ENCODE measurements at regions not wholly inside any gene's neighbourhood (a gene's known extent, or its start where the extent isn't known, plus 50 kb on each side); places are given as distances from the start of the nearest gene placed in this dataset.
"Not testable (repeated sequence)": the region's sequence is repeated elsewhere in the genome, so short reads cannot be mapped to it uniquely, and the experiment has no call there.

DNA sequence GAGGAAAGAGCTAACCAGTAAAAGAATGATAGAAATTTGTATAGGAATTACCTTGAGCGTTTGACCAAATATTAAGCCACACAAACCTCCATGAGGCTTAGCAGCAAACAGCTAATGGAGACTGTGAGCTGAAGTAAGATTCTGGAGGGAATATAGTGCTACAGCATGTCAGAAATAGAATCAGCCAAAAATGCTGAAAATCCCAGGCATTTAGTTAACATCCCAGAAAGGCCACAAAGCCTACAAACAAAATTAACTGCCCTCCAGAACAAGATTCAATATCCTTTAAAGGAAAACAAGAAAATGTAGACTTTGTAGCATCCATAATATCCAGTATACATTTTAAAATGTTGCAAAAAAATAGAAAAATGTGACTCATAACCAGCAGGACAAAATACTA, 257.8 kb upstream of the TUSC1 start:
- intact Hi-C loops (cut with DNase I): no loop called here
- no peak for DNase-seq (ENCODE audit: low spot score)

DNA sequence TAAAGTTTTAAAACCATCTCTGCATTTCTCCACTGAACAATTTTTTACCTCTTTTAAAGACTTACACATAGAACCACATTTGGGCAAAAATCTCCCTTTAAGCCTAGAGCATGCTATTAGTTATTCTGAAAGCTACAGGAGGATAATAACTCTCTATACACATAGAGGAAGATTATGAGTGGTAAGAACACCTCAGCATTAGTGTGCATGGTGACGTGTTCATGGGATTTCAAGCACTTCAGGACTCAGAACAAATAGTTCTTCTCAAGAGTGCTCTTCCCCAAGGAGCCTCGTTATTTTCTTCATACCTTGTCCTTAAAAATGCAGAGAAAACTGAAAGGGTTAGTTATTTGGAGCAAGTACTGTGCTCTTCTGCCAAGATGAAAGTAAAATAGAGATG, 256.9 kb upstream of the TUSC1 start:
- no peak for DNase-seq (ENCODE audit: low spot score)
- intact Hi-C loops (cut with DNase I): no loop called here

DNA sequence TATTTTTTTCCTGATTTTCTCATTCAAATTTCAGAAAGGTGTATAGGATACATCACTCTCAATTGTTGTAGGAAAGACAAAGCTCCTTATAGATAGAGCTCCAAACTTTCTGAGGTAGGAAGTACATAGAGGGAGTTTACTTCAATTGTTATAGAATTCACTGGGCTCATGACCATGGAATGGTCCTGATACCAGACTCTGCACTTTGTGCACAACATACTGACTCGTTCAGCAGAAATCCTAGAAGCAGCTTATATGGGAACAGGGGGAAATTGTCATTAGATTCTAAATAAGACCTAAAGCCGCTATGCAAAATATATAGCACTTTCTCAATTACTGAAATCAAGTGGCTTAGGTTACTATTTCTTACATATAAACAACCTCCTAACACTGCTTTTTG, 240.5 kb upstream of the TUSC1 start:
- intact Hi-C loops (cut with DNase I): no loop called here
- no peak for DNase-seq (ENCODE audit: low spot score)

DNA sequence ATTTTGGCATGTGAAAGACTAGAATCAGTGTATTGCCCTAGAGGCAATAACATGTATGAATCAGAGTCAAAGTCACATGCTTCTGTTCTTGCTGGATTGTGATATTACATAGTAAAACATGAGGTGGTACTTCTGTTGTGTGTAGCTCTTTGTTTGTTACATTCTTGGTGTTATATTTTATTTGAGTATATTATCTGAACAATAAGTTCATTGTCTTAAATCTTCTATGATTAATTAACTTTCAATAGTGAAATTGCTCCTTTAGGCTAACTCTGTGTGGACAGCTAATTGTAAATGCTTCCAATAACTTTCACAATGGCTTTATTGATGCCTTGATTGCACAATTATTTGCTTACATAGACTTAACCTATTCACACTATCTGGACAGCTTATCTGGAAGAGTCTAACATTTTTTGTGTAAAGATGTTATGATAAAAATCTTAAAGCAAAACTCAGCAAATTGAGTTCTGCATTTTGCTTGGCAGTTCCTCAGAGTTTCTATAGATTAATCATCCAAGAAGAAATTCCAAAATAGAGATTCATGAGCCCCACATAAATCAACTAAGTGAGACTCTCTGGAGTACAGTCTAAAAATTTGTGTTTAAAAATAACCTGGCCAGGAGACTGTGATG, 239.6 kb upstream of the TUSC1 start:
- DNase-seq (ENCODE audit: low spot score): no peak
- intact Hi-C loops (cut with DNase I): no loop called here

DNA sequence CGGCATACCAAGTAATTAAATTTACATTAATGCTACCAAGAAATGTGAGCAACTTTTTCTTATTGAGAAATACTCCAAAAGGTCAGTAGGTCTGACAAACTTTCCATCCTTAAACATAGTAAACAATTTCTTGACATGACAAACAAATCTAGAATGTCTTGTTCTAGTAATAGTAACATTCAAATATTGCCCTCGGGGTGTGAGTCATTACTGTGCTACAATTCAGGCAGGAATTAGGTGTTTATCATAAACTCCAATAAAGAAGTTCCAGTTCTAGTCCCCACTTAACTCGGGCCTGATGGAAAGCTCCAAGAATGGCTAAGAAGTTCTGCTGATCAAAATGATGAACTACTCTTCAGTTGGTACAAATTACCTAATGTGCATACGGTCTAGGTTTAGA, 235.6 kb upstream of the TUSC1 start:
- DNase-seq (ENCODE audit: low spot score): no peak
- intact Hi-C loops (cut with DNase I): no loop called here

DNA sequence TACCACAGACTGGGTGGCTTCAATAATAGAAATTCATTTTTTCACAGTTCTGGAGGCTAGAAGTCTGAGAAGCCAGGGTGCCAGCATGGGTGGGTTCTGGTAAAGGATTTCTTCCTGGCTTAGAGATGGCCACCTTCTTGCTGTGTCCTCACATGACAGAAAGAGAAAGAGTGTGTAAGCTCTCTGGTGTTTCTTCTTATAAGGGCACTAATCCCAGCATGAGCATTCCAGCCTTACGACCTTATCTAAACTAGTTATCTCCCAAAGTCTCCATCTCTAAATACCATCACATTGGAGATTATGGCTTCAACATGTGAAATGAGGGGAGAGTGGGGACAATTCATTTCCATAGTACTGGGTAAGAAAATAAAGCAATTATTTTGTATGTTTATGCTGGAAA, 226.5 kb upstream of the TUSC1 start:
- intact Hi-C loops (cut with DNase I): no loop called here
- DNase-seq (ENCODE audit: low spot score): no peak

DNA sequence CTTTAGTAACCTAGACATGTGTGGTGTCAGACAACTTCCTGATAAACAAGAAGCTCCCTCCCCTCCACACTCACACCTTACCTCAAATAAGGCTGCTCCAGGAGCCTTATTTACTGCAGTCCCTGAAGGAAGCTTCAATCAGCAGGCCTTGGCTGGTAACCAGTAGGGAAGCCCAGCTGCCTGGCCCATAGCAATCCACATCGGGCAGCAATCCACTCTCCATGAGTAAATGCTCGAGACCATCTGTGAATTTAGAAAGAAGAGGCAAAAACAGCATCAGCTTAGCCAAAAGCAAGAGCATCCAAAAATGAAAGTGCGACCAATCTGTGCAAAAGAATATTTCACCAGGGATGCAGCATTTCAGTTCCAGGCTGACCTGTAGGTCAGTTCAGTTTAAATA, 213.3 kb upstream of the TUSC1 start:
- no peak for DNase-seq (ENCODE audit: low spot score)
- intact Hi-C loops (cut with DNase I): no loop called here

DNA sequence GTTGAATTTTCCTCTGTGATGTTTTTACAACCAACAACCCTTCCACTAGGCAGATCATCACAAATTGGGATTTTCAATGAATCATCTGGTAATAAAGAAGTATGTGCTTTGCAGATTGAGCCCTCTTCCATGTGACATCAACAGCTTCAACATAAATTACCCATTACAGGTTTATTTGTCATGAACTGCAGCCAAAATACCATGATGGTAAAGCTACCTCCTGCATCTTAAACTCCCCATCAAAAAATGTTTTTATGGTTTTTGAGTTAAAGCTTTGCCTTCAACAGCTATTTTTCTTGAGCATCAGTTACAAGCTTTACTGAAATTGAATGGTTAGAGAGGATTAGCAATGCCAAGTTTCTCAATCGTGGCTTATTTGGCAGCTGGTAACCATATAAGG, 211.4 kb upstream of the TUSC1 start:
- intact Hi-C loops (cut with DNase I): no loop called here
- no peak for DNase-seq (ENCODE audit: low spot score)

DNA sequence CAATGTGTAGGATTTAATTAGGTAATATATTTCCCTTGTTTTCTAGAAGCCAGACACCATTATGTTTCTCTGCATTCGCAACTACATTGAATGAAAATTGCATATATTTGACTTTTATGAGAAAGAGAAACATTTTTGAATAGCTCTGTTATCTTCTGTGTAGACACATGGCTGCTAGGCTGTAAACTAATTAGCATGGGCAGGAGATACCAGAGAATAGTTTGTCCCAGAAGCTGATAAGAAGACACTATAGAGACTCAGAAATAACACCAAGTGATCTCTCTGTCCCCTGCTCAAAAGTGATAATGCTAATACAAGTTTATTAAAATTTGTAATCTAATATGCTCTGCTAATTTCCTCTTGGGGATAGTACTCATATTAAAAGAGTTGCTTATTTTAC, 198.0 kb upstream of the TUSC1 start:
- intact Hi-C loops (cut with DNase I): no loop called here
- no peak for DNase-seq (ENCODE audit: low spot score)

DNA sequence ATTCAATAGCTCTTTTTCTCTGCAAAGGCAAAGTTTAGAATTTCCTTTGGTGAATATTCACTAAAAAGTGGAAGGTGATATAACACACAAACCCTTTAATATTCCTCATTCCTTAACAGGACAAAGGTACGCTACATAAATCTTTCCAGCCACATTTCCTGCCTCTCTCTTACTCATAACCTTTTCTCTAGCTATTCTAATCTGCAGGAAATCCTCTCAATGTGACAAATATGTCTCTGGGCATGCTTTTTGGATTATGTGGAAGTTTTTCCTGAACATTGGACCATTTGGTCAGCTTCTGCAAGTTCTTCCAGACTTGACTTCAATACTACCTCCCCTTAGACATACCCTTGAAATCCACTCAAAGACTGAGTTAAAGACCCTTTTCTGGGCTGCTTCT, 186.3 kb upstream of the TUSC1 start:
- no peak for DNase-seq (ENCODE audit: low spot score)
- intact Hi-C loops (cut with DNase I): no loop called here

DNA sequence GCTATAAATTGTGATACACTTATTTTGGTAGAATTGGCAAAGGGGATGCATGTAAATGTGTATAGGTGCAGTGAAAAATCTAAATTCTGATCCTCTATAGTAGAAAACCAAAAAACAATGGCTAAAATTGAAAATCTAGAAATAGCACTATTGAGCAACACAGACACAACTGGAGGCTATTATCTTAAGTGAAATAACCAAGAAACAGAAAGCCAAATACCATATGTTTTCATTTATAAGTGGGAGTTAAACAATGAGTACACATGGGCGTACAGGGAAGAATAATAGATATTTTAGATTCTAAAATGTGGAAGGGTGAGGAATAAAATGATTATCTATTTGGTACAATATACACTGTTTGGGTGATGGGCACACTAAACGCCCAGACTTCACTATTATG, 183.2 kb upstream of the TUSC1 start:
- DNase-seq (ENCODE audit: low spot score): no peak
- intact Hi-C loops (cut with DNase I): no loop called here

DNA sequence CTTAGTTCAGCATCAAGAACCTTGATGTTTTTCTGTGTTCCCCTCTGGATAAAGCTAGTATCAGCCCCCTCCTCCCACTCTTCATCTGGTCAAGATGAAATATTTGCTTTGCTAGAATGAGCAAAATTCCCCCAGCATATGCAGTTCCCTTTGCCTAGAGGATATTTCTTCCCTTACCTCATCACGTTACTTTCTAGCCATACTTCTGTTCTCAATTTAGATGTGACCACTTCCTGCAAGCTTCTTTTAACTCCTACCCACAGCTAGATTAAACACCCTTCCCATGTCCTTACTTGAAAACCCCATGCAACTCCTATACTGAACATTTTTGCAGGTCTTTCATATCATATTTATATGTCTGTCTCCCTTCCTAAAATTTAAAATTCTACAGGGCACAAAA, 178.9 kb upstream of the TUSC1 start:
- intact Hi-C loops (cut with DNase I): no loop called here

DNA sequence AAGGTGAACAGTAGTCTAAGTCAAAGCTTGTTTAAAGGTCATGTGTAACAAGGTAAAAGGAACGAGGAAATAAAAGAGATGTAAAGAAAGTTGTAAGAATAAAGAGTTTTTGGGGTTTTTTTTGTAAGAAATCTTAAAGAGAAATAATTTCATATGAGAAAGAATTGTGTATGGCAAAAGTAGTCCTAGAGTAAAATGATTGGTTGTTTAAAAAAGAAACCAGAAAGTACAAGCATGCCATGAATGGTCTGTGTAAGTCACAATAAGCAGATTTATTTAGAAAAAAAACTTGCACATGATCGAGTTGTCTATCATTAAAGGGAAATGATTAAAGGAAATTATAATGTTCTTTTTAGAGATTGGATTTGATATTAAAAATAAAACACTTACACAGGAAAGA, 172.6 kb upstream of the TUSC1 start:
- intact Hi-C loops (cut with DNase I): no loop called here
- DNase-seq (ENCODE audit: low spot score): no peak

More for the DNA sequence above, 178.9 kb upstream of the TUSC1 start:
- DNase-seq (ENCODE audit: low spot score): no peak

DNA sequence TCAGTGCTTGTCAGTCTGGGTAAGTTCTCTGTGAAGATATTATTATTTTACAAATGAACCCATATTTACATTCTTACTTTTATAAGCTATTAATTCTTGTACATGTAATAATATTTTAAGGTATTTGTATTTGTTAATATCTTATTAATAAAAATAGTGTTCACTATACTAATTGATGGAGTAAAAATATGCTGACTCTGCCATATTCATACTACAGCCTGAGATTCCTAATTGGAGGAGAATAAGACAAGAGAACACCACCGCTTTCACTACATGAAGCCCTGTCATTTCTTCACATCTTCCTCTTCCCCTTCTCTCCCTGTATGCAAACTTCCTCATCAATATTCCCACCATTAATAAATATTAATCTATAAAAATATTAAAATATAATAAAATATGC, 167.6 kb upstream of the TUSC1 start:
- no peak for DNase-seq (ENCODE audit: low spot score)
- intact Hi-C loops (cut with DNase I): no loop called here

DNA sequence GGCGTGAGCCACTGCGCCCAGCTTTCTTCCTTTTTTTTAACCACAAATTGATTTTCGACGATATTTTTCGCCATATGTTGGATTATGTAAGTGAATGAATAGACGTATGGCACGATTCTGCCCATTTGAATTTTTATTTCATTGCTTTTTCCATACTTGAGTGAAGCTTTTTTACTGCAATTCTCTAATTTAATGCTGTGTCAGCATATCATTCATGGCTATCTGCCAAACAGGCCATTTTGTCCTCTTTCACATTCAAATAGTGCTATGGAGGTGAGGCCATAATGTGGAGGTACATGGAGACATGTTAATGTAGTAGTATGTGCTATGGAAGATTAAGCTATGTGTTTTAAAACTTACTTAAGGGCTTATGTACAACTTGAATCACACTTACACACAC, 152.1 kb upstream of the TUSC1 start:
- no peak for DNase-seq (ENCODE audit: low spot score)
- intact Hi-C loops (cut with DNase I): no loop called here

DNA sequence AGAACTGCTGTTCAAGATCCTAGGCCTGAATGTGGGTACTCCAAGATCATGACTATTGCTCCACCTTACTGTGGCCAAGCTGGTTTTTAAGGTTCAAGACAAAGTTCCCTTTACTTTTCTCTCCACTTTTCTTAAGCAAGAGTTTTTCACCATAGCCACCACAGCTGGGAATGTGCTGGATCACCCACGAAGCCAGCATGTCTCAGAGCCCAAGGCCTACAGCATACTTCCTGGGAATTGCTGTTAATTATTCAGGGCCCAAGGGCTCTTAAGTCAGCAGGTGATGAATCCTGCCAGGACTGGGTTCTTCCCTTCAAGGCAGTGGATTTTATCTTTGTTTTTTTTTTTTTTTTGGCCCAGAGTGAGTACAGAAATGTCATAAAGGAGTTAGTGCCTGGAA, 149.4 kb upstream of the TUSC1 start:
- DNase-seq (ENCODE audit: low spot score): no peak
- intact Hi-C loops (cut with DNase I): loop anchor here in 1 of 2 donors (2.0 kb wide), 1 partner anchor 73 kb away; no protein-coding TSS in a partner anchor

DNA sequence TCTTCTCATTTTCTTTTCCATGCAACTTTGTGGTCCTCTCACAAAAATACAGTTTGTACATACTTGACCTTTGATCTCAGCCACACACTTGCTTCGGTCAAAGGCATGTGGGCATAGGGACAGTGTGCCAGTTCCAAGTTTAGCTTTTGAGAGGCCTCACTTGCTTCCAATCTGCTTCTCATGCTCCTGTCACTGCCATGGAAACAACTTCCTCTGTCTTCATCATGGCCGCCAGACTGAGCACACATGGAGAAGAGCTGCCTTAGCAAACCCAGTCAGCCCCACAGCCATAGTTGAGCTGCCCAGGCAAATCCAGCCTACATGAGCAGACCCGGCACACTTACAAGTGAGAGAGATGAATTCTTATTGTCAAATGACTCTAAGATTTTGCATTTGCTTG, 138.2 kb upstream of the TUSC1 start:
- intact Hi-C loops (cut with DNase I): no loop called here
- DNase-seq (ENCODE audit: low spot score): no peak

DNA sequence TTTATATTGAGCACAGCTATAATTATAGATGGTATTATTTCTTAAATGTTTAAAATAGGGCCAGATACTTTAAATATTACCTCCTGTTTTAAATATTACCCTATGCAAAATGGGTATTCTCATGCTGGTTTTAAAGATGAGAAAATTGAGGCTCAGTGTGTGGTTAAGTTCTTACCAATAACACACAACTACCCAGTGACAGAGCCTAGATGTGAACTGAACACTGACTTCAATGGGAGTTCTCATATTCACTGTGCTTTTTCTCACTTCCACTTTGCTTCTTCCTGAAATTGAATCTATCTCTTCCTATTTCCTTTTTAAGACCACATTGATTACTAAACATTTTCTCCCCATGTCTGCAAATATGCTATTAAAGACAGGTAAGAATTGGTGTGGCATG, 135.8 kb upstream of the TUSC1 start:
- intact Hi-C loops (cut with DNase I): no loop called here
- no peak for DNase-seq (ENCODE audit: low spot score)

DNA sequence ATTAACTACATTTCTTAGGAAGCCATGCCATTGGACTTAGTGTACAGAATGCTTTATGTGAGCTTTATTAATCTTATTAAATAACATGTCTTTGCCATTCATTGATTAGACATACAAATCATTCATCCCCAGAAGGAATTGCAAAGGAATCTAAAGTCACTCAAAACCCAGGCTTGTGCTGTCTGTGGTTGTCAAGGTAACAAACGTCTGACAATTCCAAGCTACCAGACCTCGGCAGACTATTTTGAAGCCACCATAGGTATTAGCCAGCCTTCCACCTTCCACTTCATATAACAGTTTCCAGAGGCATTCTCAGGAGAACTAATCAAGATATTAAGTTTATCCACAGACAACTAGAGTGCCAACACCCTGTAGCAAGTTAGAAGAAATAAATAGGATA, 135.2 kb upstream of the TUSC1 start:
- intact Hi-C loops (cut with DNase I): no loop called here
- no peak for DNase-seq (ENCODE audit: low spot score)

DNA sequence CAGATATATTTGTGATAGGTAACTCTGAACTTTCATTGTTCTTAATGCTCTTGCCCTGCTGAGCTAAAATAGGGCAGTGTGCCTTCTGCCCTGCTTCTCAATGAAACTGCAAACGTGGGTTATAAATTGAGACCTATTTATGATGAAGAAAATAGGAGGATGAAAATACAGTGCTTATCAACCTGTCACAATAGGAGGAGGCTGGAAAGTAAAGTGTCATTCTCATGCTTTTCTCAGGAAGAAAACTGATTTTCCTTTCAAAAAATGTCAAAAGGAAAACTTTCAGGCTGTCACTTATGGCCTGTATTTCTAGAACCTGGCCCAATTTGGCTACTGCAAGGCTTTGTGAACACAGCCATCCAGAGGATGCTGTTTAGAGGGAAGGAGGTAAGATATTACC, 130.3 kb upstream of the TUSC1 start:
- DNase-seq (ENCODE audit: low spot score): no peak
- intact Hi-C loops (cut with DNase I): no loop called here

DNA sequence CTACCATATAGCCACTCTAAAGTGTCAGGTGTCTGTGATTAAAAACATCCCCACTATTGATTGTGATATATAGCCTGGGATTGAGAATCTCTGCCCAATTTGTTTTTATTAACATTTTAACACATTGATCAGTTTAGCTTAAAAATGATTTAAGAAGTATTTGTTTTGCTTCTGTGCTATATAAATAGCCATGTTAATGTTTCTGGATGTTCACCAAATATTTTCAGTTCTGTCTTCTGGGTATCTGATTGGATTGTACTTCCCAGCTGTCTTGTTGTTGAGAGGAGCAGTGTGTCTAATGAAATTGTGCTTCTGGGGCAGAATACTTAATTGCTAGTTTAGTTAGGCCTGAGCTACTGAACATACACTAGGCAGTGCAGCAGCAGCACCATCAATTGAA, 126.6 kb upstream of the TUSC1 start:
- no peak for DNase-seq (ENCODE audit: low spot score)
- intact Hi-C loops (cut with DNase I): no loop called here

DNA sequence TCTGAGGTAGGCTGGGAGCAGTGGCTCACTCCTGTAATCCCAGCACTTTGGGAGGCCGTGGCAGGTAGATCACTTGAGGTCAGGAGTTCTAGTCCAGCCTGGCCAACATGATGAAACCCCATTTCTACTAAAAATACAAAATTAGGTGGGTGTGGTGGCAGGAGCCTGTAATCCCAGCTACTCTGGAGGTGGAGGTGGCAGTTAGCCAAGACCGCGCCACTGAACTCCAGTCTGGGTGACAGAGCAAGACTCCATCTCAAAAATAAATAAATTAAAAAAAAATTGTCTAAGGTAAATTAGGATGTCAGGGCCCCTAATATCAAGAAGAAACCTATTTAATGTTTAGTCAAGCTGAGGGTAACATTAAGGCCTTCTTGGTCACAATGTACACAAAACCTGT, 123.7 kb upstream of the TUSC1 start:
- DNase-seq (ENCODE audit: low spot score); intact Hi-C loops (cut with DNase I): not testable (repeated sequence)
